A172 (cell line): ENCODE measurements at regions not wholly inside any gene's neighbourhood (a gene's known extent, or its start where the extent isn't known, plus 50 kb on each side); places are given as distances from the start of the nearest gene placed in this dataset.
A peak's percentile ranks its signal among the peaks of the same experiment; 100 is the strongest.
"Not testable (repeated sequence)": the region's sequence is repeated elsewhere in the genome, so short reads cannot be mapped to it uniquely, and the experiment has no call there.

Experiments
- DNase-seq: peaks from one replicate; pipeline ENCODE4 v3.0.0-alpha.2; 2015; ENCODE audit warnings: low spot score

- DNase-seq: peak; percentile 34
Measured at GRCh38 chr4:170423137-170423536, 333.4 kb upstream of the AADAT start.

- DNase-seq: no peak
Measured at GRCh38 chr4:170420255-170420693, 330.5 kb upstream of the AADAT start.

- no peak for DNase-seq
Measured at GRCh38 chr4:170414961-170415360, 325.2 kb upstream of the AADAT start.

- DNase-seq: no peak
Measured at GRCh38 chr4:170414360-170414759, 324.6 kb upstream of the AADAT start.

GRCh38 chr4:170413951-170414350 is 324.2 kb upstream of the AADAT start:
- DNase-seq: no peak

GRCh38 chr4:170400361-170400760 is 310.6 kb upstream of the AADAT start:
- DNase-seq: peak; percentile 17

- no peak for DNase-seq
Measured at GRCh38 chr4:170399581-170400293, 310.0 kb upstream of the AADAT start.

- DNase-seq: no peak
Measured at GRCh38 chr4:170398218-170398617, 308.5 kb upstream of the AADAT start.

GRCh38 chr4:170395773-170396172 is 306.0 kb upstream of the AADAT start:
- no peak for DNase-seq

- DNase-seq: peak; percentile 68
Measured at GRCh38 chr4:170391066-170391740, 301.4 kb upstream of the AADAT start.

GRCh38 chr4:170389411-170389810 is 299.7 kb upstream of the AADAT start:
- DNase-seq: no peak

GRCh38 chr4:170388255-170388654 is 298.5 kb upstream of the AADAT start:
- no peak for DNase-seq

GRCh38 chr4:170386971-170387370 is 297.2 kb upstream of the AADAT start:
- no peak for DNase-seq

- no peak for DNase-seq
Measured at GRCh38 chr4:170386511-170386910, 296.8 kb upstream of the AADAT start.

GRCh38 chr4:170374770-170375169 is 285.0 kb upstream of the AADAT start:
- DNase-seq: no peak

- no peak for DNase-seq
Measured at GRCh38 chr4:170348945-170349344, 259.2 kb upstream of the AADAT start.

GRCh38 chr4:170347191-170347590 is 257.4 kb upstream of the AADAT start:
- not testable (repeated sequence) for DNase-seq

GRCh38 chr4:170339522-170339921 is 249.8 kb upstream of the AADAT start:
- DNase-seq: no peak

GRCh38 chr4:170336238-170336775 is 246.6 kb upstream of the AADAT start:
- no peak for DNase-seq

- DNase-seq: no peak
Measured at GRCh38 chr4:170325599-170325998, 235.8 kb upstream of the AADAT start.

- no peak for DNase-seq
Measured at GRCh38 chr4:170323623-170324022, 233.9 kb upstream of the AADAT start.

- no peak for DNase-seq
Measured at GRCh38 chr4:170307182-170307581, 217.4 kb upstream of the AADAT start.

- DNase-seq: no peak
Measured at GRCh38 chr4:170306208-170306607, 216.5 kb upstream of the AADAT start.
